NCI-H2107 treated with DMSO at 0.1 percent for 48 hours (cell line): ENCODE measurements at regions not wholly inside any gene's neighbourhood (a gene's known extent, or its start where the extent isn't known, plus 50 kb on each side); places are given as distances from the start of the nearest gene placed in this dataset.
"Not testable (repeated sequence)": the region's sequence is repeated elsewhere in the genome, so short reads cannot be mapped to it uniquely, and the experiment has no call there.

Experiments used
- DNase-seq: peaks from one replicate; lab custom pipeline; 2025; ENCODE audit not compliant: unreplicated experiment; lab: John Stamatoyannopoulos, UW

- not testable (repeated sequence) for DNase-seq
Measured at GRCh38 chr10:30703446-30703845, 73.9 kb upstream of the LYZL2 start.

GRCh38 chr10:30702860-30703259 is 73.3 kb upstream of the LYZL2 start:
- no peak for DNase-seq

GRCh38 chr10:30701451-30702173 is 72.1 kb upstream of the LYZL2 start:
- DNase-seq: no peak

- no peak for DNase-seq
Measured at GRCh38 chr10:30697806-30698205, 68.3 kb upstream of the LYZL2 start.

GRCh38 chr10:30697221-30697620 is 67.7 kb upstream of the LYZL2 start:
- DNase-seq: not testable (repeated sequence)

GRCh38 chr10:30696416-30697185 is 67.0 kb upstream of the LYZL2 start:
- not testable (repeated sequence) for DNase-seq

- peak; percentile 45 for DNase-seq
Measured at GRCh38 chr10:30695481-30696236, 66.1 kb upstream of the LYZL2 start.

GRCh38 chr10:30694518-30695228 is 65.1 kb upstream of the LYZL2 start:
- DNase-seq: no peak

- no peak for DNase-seq
Measured at GRCh38 chr10:30691639-30692015, 62.1 kb upstream of the LYZL2 start.

- not testable (repeated sequence) for DNase-seq
Measured at GRCh38 chr10:30690948-30691638, 61.5 kb upstream of the LYZL2 start.

- no peak for DNase-seq
Measured at GRCh38 chr10:30688456-30688855, 58.9 kb upstream of the LYZL2 start.

- DNase-seq: peak; percentile 25
Measured at GRCh38 chr10:30687698-30688213, 58.2 kb upstream of the LYZL2 start.

GRCh38 chr10:30686708-30687107 is 57.2 kb upstream of the LYZL2 start:
- no peak for DNase-seq

- no peak for DNase-seq
Measured at GRCh38 chr10:30683496-30683895, 53.9 kb upstream of the LYZL2 start.

GRCh38 chr10:30682377-30683199 is 53.0 kb upstream of the LYZL2 start:
- DNase-seq: not testable (repeated sequence)

- DNase-seq: no peak
Measured at GRCh38 chr10:30680908-30681307, 51.4 kb upstream of the LYZL2 start.
